Glutamatergic neuron (in vitro differentiated cells): ENCODE measurements at regions not wholly inside any gene's neighbourhood (a gene's known extent, or its start where the extent isn't known, plus 50 kb on each side); places are given as distances from the start of the nearest gene placed in this dataset.

Experiments
- DNase-seq: peaks from one replicate; pipeline ENCODE4 v3.0.0; 2022
- H3K27ac Mint-ChIP-seq: one replicate; pipeline ENCODE4 v1.8.0; 2020; ENCODE audit warnings: mild to moderate bottlenecking, mixed read lengths, inconsistent platforms; ENCODE audit not compliant: unreplicated experiment
- H3K27me3 Mint-ChIP-seq: one replicate; pipeline ENCODE4 v1.8.0; 2020; ENCODE audit warnings: mild to moderate bottlenecking, moderate library complexity, mixed read lengths, inconsistent platforms; ENCODE audit not compliant: unreplicated experiment
- H3K36me3 Mint-ChIP-seq: one replicate; pipeline ENCODE4 v1.8.0; 2020; ENCODE audit warnings: mild to moderate bottlenecking, mixed read lengths, inconsistent platforms; ENCODE audit not compliant: unreplicated experiment
- H3K4me1 Mint-ChIP-seq: one replicate; pipeline ENCODE4 v1.8.0; 2020; ENCODE audit warnings: mild to moderate bottlenecking, low read depth, mixed read lengths, inconsistent platforms; ENCODE audit not compliant: unreplicated experiment
- H3K4me3 Mint-ChIP-seq: one replicate; pipeline ENCODE4 v1.8.0; 2020; ENCODE audit warnings: mild to moderate bottlenecking, mixed read lengths, inconsistent platforms; ENCODE audit not compliant: unreplicated experiment
- H3K9me3 Mint-ChIP-seq: one replicate; pipeline ENCODE4 v1.8.0; 2020; ENCODE audit warnings: mild to moderate bottlenecking, moderate library complexity, mixed read lengths, inconsistent platforms; ENCODE audit not compliant: unreplicated experiment
- TF ChIP-seq, protein P1 (sequence below): fragments of 200-600 bp; sonication (generic); IDR thresholded peaks from one replicate; pipeline ENCODE4 v1.5.0; 2021; ENCODE audit not compliant: partially characterized antibody, unreplicated experiment

DNA sequence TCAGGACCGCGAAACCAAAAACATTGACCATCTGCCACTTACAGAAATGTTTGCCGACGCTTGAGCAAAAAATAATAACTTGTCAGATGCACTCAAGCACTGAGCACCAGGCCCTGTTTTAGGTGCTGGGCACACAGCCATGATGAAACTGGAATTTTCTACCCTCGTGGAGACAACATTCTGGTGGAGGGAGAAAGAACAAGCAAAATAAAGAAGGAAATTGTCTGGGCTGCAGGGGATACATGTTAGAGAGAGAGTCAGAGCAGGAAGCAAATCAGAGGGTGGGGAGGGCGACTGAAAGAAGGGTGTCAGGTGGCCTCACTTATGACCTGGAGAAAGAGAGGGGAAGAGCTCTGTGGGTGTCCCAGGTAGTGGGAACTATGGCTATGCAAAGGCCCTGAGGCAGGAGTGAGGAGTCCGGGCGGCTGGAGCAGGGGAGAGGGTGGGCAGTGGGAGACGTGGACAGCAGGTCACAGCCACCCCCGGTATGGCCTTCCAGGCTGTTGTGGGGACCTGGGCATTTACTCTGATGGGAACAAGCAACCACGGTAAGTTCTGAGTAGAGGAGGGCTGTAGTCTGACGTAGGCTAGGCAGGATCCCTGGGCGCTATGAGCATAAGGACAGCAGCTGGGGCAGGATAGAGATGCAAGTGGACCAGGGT is 78.8 kb downstream of the MYEOV start:
- H3K4me1 Mint-ChIP-seq: peaks cover 2% of the 10 kb centered on the region
- H3K4me3 Mint-ChIP-seq: no peak overlapping the region
- TF ChIP-seq, protein P1, sequence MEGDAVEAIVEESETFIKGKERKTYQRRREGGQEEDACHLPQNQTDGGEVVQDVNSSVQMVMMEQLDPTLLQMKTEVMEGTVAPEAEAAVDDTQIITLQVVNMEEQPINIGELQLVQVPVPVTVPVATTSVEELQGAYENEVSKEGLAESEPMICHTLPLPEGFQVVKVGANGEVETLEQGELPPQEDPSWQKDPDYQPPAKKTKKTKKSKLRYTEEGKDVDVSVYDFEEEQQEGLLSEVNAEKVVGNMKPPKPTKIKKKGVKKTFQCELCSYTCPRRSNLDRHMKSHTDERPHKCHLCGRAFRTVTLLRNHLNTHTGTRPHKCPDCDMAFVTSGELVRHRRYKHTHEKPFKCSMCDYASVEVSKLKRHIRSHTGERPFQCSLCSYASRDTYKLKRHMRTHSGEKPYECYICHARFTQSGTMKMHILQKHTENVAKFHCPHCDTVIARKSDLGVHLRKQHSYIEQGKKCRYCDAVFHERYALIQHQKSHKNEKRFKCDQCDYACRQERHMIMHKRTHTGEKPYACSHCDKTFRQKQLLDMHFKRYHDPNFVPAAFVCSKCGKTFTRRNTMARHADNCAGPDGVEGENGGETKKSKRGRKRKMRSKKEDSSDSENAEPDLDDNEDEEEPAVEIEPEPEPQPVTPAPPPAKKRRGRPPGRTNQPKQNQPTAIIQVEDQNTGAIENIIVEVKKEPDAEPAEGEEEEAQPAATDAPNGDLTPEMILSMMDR: no peak
- H3K27me3 Mint-ChIP-seq: peaks cover 9% of the 10 kb centered on the region
- H3K9me3 Mint-ChIP-seq: peaks cover 6% of the 10 kb centered on the region
- H3K36me3 Mint-ChIP-seq: peaks cover 16% of the 10 kb centered on the region
- no peak overlapping the region for H3K27ac Mint-ChIP-seq
- no peak for DNase-seq

DNA sequence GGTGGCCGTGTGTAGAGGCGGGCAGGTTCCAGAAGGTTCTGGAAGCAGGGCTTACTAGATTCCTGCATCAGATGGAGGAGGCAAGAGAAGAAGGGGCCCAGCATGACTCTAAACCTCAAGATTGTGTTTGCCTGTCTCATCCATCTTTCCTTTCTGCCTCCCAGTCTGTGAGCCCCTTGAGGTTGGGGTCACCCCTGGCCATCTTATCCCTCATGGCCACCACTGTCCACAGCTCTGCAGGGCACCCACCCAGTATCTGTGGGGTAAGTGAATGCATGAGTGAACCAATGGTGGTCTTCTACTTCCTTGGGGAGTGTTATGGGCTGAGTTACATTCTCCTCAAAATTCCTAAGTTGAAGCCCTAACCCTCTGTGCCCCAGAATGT is 79.3 kb downstream of the MYEOV start:
- H3K27me3 Mint-ChIP-seq: peaks cover 9% of the 10 kb centered on the region
- H3K4me1 Mint-ChIP-seq: peaks cover 2% of the 10 kb centered on the region
- H3K9me3 Mint-ChIP-seq: peaks cover 6% of the 10 kb centered on the region

DNA sequence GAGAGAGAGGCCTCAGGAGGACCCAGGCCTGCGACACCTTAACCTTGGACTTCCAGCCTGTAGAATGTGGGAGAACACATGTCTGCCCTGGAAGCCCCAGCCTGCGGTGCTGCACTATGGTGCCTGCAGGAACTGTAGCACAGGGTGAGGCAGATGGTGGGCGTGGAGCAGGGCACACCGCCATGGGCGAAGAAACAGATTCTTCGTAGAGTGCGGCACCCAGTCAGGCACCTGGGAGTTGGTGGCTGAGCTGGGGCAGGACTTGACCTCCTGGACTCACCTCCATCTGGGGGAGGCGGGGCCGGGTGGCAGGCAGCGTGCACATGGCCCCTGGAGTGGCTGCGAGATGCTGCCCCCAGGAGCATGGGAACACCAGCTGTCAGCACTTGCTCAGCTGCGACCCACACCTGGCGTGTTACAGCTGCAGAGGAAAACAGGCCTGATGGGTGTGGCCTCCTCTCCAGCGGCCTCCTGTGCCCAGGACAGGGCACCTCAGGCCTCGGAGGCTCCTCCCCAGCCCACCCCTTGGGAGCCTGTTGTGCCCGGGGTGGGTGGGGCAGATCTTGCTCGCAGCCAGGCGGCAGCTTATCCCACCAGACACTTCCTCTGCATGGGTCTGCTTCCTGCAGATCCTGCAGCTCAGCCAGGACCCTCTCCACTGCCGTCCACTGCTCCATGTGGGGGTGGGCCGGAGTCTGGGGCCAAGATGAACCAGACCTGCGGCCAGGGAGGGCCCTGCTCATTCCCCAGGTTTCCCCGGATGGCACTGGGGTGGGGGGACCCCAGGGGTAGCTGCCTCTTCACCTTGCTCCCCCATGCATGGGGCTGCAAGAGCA is 80.4 kb downstream of the MYEOV start:
- TF ChIP-seq, protein P1: no peak
- Mint-ChIP-seq H3K36me3 (peaks cover 16% of the 10 kb centered on the region), H3K4me3 (no peak overlapping the region), H3K4me1 (peaks cover 2% of the 10 kb centered on the region), H3K9me3 (peaks cover 6% of the 10 kb centered on the region), H3K27me3 (peaks cover 9% of the 10 kb centered on the region), H3K27ac (peak overlapping the region; percentile 48)
- DNase-seq: peak; percentile 49

More for the DNA sequence above, 79.3 kb downstream of the MYEOV start:
- no peak overlapping the region for H3K27ac Mint-ChIP-seq
- no peak for DNase-seq
- TF ChIP-seq, protein P1: no peak
- H3K36me3 Mint-ChIP-seq: peaks cover 16% of the 10 kb centered on the region
- H3K4me3 Mint-ChIP-seq: no peak overlapping the region

DNA sequence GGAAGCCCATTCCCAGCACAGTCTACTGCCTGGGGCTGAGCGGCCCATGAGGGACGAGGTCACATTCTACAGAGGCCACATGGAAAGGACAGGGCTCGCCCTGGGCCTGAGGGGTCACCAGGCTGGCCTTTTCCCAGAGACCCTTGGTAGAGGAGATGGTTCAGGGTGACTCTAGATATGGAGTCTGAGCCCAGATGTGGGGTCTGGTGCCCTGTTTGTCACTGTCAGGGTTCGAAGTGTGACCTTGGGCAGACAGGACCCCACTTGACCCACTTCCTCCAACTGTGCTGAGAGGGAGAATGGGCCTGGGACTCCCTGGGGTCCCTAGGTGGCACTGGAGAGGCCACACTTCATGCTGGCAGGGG is 81.0 kb downstream of the MYEOV start:
- TF ChIP-seq, protein P1: no peak
- Mint-ChIP-seq H3K27me3 (peaks cover 9% of the 10 kb centered on the region), H3K4me1 (peaks cover 2% of the 10 kb centered on the region), H3K27ac (no peak overlapping the region), H3K9me3 (peaks cover 3% of the 10 kb centered on the region), H3K4me3 (no peak overlapping the region), H3K36me3 (peaks cover 11% of the 10 kb centered on the region)
- no peak for DNase-seq
